ENCODE measurements at regions not wholly inside any gene's neighbourhood (a gene's known extent, or its start where the extent isn't known, plus 50 kb on each side); places are given as distances from the start of the nearest gene placed in this dataset.

DNA sequence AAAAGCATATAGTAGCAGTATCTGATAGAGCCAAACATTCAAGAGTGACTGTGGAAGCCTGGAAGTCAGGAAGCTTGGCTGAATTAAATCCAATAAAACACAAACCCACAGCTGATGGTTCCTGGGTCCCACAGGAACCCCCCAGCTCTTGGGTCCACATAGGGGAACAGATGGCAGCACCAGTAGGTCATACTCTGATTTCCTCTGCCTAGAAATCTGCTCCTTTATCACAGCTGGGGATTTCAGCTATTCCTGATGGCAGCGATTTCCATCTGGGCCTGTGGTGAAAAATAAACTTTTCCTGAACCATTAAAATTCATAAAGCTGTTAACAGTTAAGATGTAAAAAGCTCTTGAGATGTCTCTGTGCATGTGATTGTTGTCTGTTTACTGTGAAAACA is 202.0 kb upstream of the FRMD6 start:
- POLR2A ChIA-PET, result no interaction called here
- 8% methylated on average over 1 of the region's 1 CpG for WGBS (ENCODE audit: low lambda C conversion rate)
- in situ Hi-C loops (cut with HindIII; ENCODE audit: extremely low pct_ligation_motif_present, low pct_unique_long_range_greater_than_20kb) (no loop called here), intact Hi-C loops (cut with micrococcal nuclease; ENCODE audit: unreplicated experiment) (no loop called here)
- H4K20me1 ChIP-seq (ENCODE audit: insufficient read depth, low read length), result no peaks in the 10 kb centered on the region
- no peaks in the 10 kb centered on the region for H3K79me2 ChIP-seq (ENCODE audit: insufficient read depth, low read length)
- BruUV-seq (replicated peaks), result no TSS peak
- H3K9ac ChIP-seq (ENCODE audit: insufficient read depth, low read depth, low read length), result no peak overlapping the region
- H3K36me3 ChIP-seq (replicated peaks in 1 of 2; ENCODE audit: control insufficient read depth in 1 of 2, insufficient read depth in 2 of 2, low read length in 2 of 2), result no peaks in the 10 kb centered on the region
- TF ChIP-seq CHD4 (IDR thresholded peaks at IDR 0.05; ENCODE audit: borderline replicate concordance, low read length), result no peak
- no peak for TF ChIP-seq ZNF781 (CRISPR knock-in tag; IDR thresholded peaks at IDR 0.05; ENCODE audit: borderline replicate concordance, not compliant biosample characterization)
- TF ChIP-seq, protein P1, sequence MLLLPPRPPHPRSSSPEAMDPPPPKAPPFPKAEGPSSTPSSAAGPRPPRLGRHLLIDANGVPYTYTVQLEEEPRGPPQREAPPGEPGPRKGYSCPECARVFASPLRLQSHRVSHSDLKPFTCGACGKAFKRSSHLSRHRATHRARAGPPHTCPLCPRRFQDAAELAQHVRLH (CRISPR knock-in tag; IDR thresholded peaks at IDR 0.05; ENCODE audit: borderline replicate concordance, low read depth), result no peak
- DNase-seq (ENCODE audit: low spot score) (no peak), FAIRE-seq (no peak), ATAC-seq (no peak)
- H3K9me3 ChIP-seq (ENCODE audit: low read length), result no peaks in the 10 kb centered on the region
- CTCF ChIA-PET (ENCODE audit: low intra/inter-chr PET ratio, low total read pairs), result no interaction called here
- no peak overlapping the region for H3K4me3 ChIP-seq (replicated peaks in 1 of 3; ENCODE audit: insufficient read depth in 1 of 3, low read depth in 2 of 3, low read length in 3 of 3)
- no peak overlapping the region for H3K27ac ChIP-seq (ENCODE audit: extremely low read length, insufficient read depth, low read length)
- H3K27me3 ChIP-seq (ENCODE audit: control insufficient read depth in 1 of 2, insufficient read depth in 2 of 2, low read length in 2 of 2), result peaks cover 0 to 6% of the 10 kb centered on the region in 2 experiments; a peak in 2 of 5 replicates
- H3K4me2 ChIP-seq (ENCODE audit: low read depth, low read length), result no peak overlapping the region
- no peaks in the 10 kb centered on the region for H3K4me1 ChIP-seq (ENCODE audit: insufficient read depth, low read length)
- H2AFZ ChIP-seq (ENCODE audit: low read length), result no peak overlapping the region

DNA sequence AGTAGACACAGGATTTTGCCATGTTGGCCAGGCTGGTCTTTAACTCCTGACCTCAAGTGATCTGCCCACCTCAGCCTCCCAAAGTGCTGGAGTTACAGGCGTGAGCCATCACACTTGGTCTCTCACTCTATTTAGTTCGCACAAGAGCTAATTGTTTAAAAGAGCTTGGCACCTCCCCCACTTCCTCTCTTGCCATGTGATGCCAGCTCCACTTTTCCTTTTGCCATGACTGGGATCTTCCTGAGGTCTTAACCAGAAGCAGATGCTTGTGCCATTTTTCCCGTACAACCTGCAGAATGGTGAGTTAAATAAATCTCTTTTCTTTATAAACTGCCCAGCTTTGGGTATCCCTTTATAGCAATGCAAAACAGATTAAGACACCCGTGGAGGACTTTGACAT is 200.1 kb upstream of the FRMD6 start:
- BruUV-seq (replicated peaks), result no TSS peak
- intact Hi-C loops (cut with micrococcal nuclease; ENCODE audit: unreplicated experiment), result no loop called here
- H3K27ac ChIP-seq (ENCODE audit: extremely low read length, insufficient read depth, low read length), result no peak overlapping the region
- no peaks in the 10 kb centered on the region for H3K9me3 ChIP-seq (ENCODE audit: low read length)
- H3K4me1 ChIP-seq (ENCODE audit: insufficient read depth, low read length), result no peaks in the 10 kb centered on the region
- CTCF ChIA-PET (ENCODE audit: low intra/inter-chr PET ratio, low total read pairs), result no interaction called here
- H3K4me3 ChIP-seq (replicated peaks in 1 of 3; ENCODE audit: insufficient read depth in 1 of 3, low read depth in 2 of 3, low read length in 3 of 3), result no peak overlapping the region
- FAIRE-seq (no peak), DNase-seq (ENCODE audit: low spot score) (no peak), ATAC-seq (no peak)
- POLR2A ChIA-PET, result no interaction called here
- H3K4me2 ChIP-seq (ENCODE audit: low read depth, low read length), result no peak overlapping the region
- H3K9ac ChIP-seq (ENCODE audit: insufficient read depth, low read depth, low read length), result no peak overlapping the region
- peaks cover 0 to 6% of the 10 kb centered on the region in 2 experiments; a peak in 2 of 5 replicates for H3K27me3 ChIP-seq (ENCODE audit: control insufficient read depth in 1 of 2, insufficient read depth in 2 of 2, low read length in 2 of 2)
- H3K79me2 ChIP-seq (ENCODE audit: insufficient read depth, low read length), result no peaks in the 10 kb centered on the region
- WGBS (ENCODE audit: low lambda C conversion rate), result 17% methylated on average over 4 of the region's 4 CpGs
- H2AFZ ChIP-seq (ENCODE audit: low read length), result no peak overlapping the region
- TF ChIP-seq, protein P2, sequence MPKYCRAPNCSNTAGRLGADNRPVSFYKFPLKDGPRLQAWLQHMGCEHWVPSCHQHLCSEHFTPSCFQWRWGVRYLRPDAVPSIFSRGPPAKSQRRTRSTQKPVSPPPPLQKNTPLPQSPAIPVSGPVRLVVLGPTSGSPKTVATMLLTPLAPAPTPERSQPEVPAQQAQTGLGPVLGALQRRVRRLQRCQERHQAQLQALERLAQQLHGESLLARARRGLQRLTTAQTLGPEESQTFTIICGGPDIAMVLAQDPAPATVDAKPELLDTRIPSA (CRISPR knock-in tag; IDR thresholded peaks at IDR 0.05; ENCODE audit: borderline replicate concordance), result no peak
- TF ChIP-seq ZMYM2 (CRISPR knock-in tag; IDR thresholded peaks at IDR 0.05), result no peak
- in situ Hi-C loops (cut with HindIII; ENCODE audit: extremely low pct_ligation_motif_present, low pct_unique_long_range_greater_than_20kb), result no loop called here
- H3K36me3 ChIP-seq (replicated peaks in 1 of 2; ENCODE audit: control insufficient read depth in 1 of 2, insufficient read depth in 2 of 2, low read length in 2 of 2), result no peaks in the 10 kb centered on the region
- no peaks in the 10 kb centered on the region for H4K20me1 ChIP-seq (ENCODE audit: insufficient read depth, low read length)

Data from HepG2 (cell line).